Esophagus squamous epithelium (tissue), 5 donors: ENCODE measurements at regions not wholly inside any gene's neighbourhood (a gene's known extent, or its start where the extent isn't known, plus 50 kb on each side); places are given as distances from the start of the nearest gene placed in this dataset.

Experiments
- DNase-seq: peaks from one replicate; lab custom pipeline; 2025; lab: John Stamatoyannopoulos, UW
- H3K27ac ChIP-seq, 4 donors: fragments of 200-600 bp; sonication (generic); one replicate each; pipeline ENCODE4 v1.5.1; 2016 to 2019; ENCODE audit warnings: mild to moderate bottlenecking in 1 of 4
- H3K27me3 ChIP-seq, 4 donors: fragments of 200-600 bp; sonication (generic); 1 replicate in 3 of 4; 2 replicates in 1 of 4; pipeline versions ENCODE4 v1.5.1 to v1.6.0; 2017 to 2021; ENCODE audit warnings: antibody characterized with exemption in 1 of 4
- H3K36me3 ChIP-seq, 3 donors: fragments of 200-600 bp; sonication (generic); one replicate each; pipeline ENCODE4 v1.5.1; 2016 to 2019
- H3K4me1 ChIP-seq, 3 donors: fragments of 200-600 bp; sonication (generic); one replicate each; pipeline ENCODE4 v1.5.1; 2017 to 2019
- H3K4me3 ChIP-seq, 4 donors: fragments of 200-600 bp; sonication (generic); 1 replicate in 3 of 4; 2 replicates in 1 of 4; pipeline ENCODE4 v1.5.1; 2016 to 2019; ENCODE audit warnings: mild to moderate bottlenecking in 2 of 4, moderate library complexity in 1 of 4
- H3K9me3 ChIP-seq, 3 donors: fragments of 200-600 bp; sonication (generic); one replicate each; pipeline ENCODE4 v1.5.1; 2016 to 2019
- POLR2A ChIP-seq, 4 donors: fragments of 450-650 bp; IDR thresholded peaks; one replicate each; pipeline ENCODE4 v1.6.1; 2017; ENCODE audit warnings: antibody characterized with exemption in 4 of 4, mild to moderate bottlenecking in 4 of 4, moderate library complexity in 3 of 4
- WGBS, 2 donors: methylation state at CpG; one replicate each; pipeline ENCODE4 v1.1.5; 2018; 5-methylcytosine and 5-hydroxymethylcytosine counted together
- intact Hi-C: fragments of 100-400 bp; cut with DNase I; formaldehyde crosslinking; loops from one replicate; pipeline ENCODE4 v1.15.0; 2022
- TF ChIP-seq, protein P1 (sequence below), 6 experiments: fragments of 450-650 bp in 4 of 6; fragments of 200-600 bp in 2 of 6; sonication (generic) in 2 of 6; IDR thresholded peaks; one replicate each; pipeline ENCODE4 v1.5.1; 2016 to 2019; ENCODE audit warnings: antibody characterized with exemption in 6 of 6, mild to moderate bottlenecking in 4 of 6, moderate library complexity in 4 of 6
- donor health status: DM: yes; HTN: yes; CAD: no.

DNA sequence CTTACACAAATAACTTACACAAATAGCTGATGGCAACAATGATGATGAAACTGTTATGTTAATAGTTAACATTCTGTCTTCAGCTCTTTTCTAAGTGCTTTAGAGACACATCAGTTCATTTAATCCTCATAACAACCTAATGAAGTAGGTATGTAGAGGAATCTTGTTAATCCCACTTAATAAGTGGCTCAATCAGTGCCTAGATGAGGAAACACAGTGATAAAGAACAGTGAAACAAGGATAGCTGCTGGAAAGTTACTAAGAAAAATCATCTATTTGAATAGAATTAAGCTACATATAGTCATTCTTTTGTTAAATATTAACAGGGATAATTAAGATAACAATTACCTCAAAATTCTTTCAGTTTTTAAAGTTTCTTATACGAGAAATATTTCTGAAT lies 487.6 kb downstream of the ARL4A start:
- no peaks in the 10 kb centered on the region for H3K27me3 ChIP-seq
- intact Hi-C loops = no loop called here
- H3K27ac ChIP-seq = no peak overlapping the region
- no peak for DNase-seq
- H3K4me3 ChIP-seq = no peak overlapping the region
- TF ChIP-seq, protein P1, sequence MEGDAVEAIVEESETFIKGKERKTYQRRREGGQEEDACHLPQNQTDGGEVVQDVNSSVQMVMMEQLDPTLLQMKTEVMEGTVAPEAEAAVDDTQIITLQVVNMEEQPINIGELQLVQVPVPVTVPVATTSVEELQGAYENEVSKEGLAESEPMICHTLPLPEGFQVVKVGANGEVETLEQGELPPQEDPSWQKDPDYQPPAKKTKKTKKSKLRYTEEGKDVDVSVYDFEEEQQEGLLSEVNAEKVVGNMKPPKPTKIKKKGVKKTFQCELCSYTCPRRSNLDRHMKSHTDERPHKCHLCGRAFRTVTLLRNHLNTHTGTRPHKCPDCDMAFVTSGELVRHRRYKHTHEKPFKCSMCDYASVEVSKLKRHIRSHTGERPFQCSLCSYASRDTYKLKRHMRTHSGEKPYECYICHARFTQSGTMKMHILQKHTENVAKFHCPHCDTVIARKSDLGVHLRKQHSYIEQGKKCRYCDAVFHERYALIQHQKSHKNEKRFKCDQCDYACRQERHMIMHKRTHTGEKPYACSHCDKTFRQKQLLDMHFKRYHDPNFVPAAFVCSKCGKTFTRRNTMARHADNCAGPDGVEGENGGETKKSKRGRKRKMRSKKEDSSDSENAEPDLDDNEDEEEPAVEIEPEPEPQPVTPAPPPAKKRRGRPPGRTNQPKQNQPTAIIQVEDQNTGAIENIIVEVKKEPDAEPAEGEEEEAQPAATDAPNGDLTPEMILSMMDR (IDR thresholded peaks at IDR 0.05) = no peak
- no peak for TF ChIP-seq POLR2A (IDR thresholded peaks at IDR 0.05)
- H3K36me3 ChIP-seq = no peaks in the 10 kb centered on the region
- no peaks in the 10 kb centered on the region for H3K4me1 ChIP-seq
- no peaks in the 10 kb centered on the region for H3K9me3 ChIP-seq
- WGBS, 2 donors = 58% methylated on average over 1 of the region's 1 CpG

DNA sequence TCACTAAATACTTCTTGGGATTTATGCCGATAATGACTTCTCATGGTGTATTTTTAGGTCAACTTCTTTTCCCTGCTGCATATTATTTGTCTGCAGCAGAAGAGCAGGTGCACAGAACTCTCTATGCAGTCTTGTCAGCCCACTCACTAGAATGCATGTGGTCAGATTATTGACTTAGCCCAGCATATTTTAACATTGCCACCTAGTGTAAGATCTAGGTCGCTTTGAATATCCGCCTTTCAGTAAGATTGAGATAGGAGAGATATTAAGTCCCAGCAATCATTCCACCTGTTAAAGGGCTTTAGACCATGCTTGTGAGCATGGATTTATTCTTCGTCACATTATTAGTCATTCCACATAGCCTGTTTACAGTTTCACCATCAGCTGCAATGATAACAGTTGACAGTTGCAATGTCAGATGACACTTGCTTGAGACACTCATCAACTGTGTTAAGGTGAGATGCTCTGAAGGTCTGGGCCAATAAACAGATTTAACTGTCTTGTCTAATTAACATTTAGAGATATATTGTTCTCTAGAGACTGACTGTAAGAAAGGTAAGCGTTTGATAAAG lies 491.7 kb downstream of the ARL4A start:
- intact Hi-C loops = no loop called here
- 78 to 90% methylated on average over 5 of the region's 5 CpGs for WGBS, 2 donors
- DNase-seq = no peak

DNA sequence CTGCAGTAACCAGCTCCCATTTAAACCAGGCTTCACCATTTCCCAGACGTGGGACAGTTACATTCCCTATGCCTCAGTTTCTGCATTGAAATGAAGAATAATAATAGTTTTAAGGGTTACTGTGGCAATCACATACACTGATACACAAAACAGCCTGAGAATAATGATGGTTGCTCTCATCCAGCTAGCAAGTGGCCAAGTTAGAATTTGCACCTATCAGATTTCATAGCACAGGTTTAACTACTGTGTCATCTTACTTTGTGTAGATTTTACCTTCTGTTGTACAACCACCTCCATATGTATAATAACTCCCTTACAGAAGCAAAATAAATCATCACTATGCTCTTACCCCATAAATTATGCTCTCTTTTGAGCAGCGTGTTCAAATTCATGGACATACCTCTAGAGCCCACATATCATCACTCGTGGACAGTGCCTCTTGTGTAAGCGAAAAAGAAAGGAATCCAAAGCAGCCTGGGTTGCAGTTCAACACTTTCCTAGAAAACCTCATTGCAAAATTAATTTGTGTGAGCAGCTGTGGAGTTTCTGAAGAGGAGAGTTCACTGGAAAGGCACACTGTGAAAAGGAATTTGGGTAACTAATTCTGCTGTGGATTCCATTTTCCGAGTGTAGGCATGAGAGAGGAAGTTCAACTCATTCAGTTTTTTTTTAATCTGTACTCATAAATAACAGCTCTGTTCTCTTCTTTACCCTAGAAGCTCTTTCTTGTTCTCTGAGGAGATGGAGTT lies 492.5 kb downstream of the ARL4A start:
- TF ChIP-seq, protein P1 (IDR thresholded peaks at IDR 0.05) = no peak
- no peak for TF ChIP-seq POLR2A (IDR thresholded peaks at IDR 0.05)
- intact Hi-C loops = no loop called here
- Histone ChIP-seq H3K27ac (no peak overlapping the region), H3K27me3 (no peaks in the 10 kb centered on the region), H3K4me3 (no peak overlapping the region), H3K36me3 (no peaks in the 10 kb centered on the region), H3K4me1 (peaks cover 0 to 6% (median 0%) of the 10 kb centered on the region in 3 donors), H3K9me3 (no peaks in the 10 kb centered on the region)
- DNase-seq = no peak
- WGBS, 2 donors = 58 to 69% methylated on average over 5 of the region's 5 CpGs

More for the DNA sequence above, 491.7 kb downstream of the ARL4A start:
- Histone ChIP-seq H3K4me1 (peaks cover 0 to 6% (median 0%) of the 10 kb centered on the region in 3 donors), H3K9me3 (no peaks in the 10 kb centered on the region), H3K27me3 (no peaks in the 10 kb centered on the region), H3K27ac (no peak overlapping the region), H3K36me3 (no peaks in the 10 kb centered on the region), H3K4me3 (no peak overlapping the region)
- TF ChIP-seq, protein P1 (IDR thresholded peaks at IDR 0.05) = peak in 2 of 6 experiments; percentile 7 to 32
- no peak for TF ChIP-seq POLR2A (IDR thresholded peaks at IDR 0.05)

DNA sequence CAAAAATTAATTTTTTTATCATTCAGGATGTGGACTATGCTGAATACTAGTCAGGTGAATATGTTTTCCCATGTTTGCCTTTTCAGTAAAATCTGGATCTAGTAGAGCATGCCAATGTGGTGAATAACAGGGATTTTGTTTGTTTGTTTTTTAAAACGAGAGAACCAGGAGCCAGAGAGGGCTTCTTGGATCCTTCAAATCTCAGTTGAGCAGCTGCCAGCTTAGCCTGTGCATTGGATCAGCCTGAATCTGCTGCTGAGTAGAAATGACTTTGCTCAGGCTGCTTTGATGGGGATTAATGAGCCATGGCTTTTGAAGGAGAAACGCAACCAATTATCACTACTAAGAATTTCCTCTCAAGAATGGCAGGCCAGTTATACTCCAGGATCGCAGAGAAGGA lies 493.8 kb downstream of the ARL4A start:
- Histone ChIP-seq H3K36me3 (no peaks in the 10 kb centered on the region), H3K4me1 (peaks cover 0 to 6% (median 0%) of the 10 kb centered on the region in 3 donors), H3K27ac (no peak overlapping the region), H3K4me3 (no peak overlapping the region), H3K27me3 (no peaks in the 10 kb centered on the region), H3K9me3 (no peaks in the 10 kb centered on the region)
- intact Hi-C loops = no loop called here
- WGBS, 2 donors = 38% methylated on average over 3 of the region's 3 CpGs
- DNase-seq = no peak
- no peak for TF ChIP-seq POLR2A (IDR thresholded peaks at IDR 0.05)
- TF ChIP-seq, protein P1 (IDR thresholded peaks at IDR 0.05) = no peak

DNA sequence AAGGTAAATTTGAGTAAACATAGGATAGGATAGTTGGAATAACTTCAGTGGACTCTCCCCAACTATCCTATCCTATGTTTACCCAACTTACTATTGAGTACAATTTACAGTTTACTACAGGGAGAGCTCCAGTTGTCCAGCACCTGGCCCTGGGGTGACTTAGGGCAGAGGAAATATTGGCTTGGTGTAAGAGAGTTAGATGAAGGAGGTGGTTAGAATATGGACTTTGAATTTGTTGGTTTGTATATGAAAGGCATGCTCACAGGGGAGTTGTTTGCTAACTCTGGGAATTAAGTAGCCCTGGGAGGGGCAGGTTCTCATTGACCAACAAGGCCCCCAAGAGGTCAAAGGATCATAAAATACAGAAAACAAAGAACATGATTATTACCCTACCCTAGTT lies 497.7 kb downstream of the ARL4A start:
- no peak for TF ChIP-seq POLR2A (IDR thresholded peaks at IDR 0.05)
- no peak for DNase-seq
- Histone ChIP-seq H3K27me3 (no peaks in the 10 kb centered on the region), H3K9me3 (no peaks in the 10 kb centered on the region), H3K27ac (no peak overlapping the region), H3K4me3 (no peak overlapping the region), H3K4me1 (peaks cover 0 to 6% (median 0%) of the 10 kb centered on the region in 3 donors), H3K36me3 (no peaks in the 10 kb centered on the region)
- intact Hi-C loops = no loop called here
